A549 (cell line): ENCODE measurements at regions not wholly inside any gene's neighbourhood (a gene's known extent, or its start where the extent isn't known, plus 50 kb on each side); places are given as distances from the start of the nearest gene placed in this dataset.

Experiments
- ATAC-seq, 2 experiments: fragments of 200-7000 bp in 1 of 2; fragments of >200 bp in 1 of 2; cut with Nextera tagmentation in 1 of 2; cut with Tn5 transposase in 1 of 2; 3 replicates each; pipeline versions ENCODE4 v1.8.0 to v1.9.1; 2018 to 2020; ENCODE audit warnings: mild to moderate bottlenecking in 1 of 2, moderate library complexity in 1 of 2
- CTCF ChIA-PET: fragments of 300-600 bp; sonication (Branson Sonifier 250); formaldehyde crosslinking; extraction: SDS; loops from one replicate; lab custom pipeline; 2021; ENCODE audit warnings: antibody characterized with exemption, inconsistent platforms; lab: Yijun Ruan, JAX
- POLR2A ChIA-PET: fragments of 350-600 bp; formaldehyde crosslinking; extraction: SDS; loops from one replicate; lab custom pipeline; 2021; ENCODE audit warnings: antibody characterized with exemption, inconsistent platforms; lab: Yijun Ruan, JAX
- DNase-seq, 2 experiments: peaks; one replicate each; pipeline versions ENCODE4 v3.0.0 to v3.0.0-alpha.2; 2011 to 2016; ENCODE audit warnings: low read depth in 1 of 2, low spot score in 1 of 2
- FAIRE-seq: peaks from 2 replicates; lab custom pipeline; 2011; peaks lifted over from hg19 to GRCh38; lab: Jason Lieb, UNC
- H3K27ac ChIP-seq, 2 experiments: fragments of >200 bp; sonication (Bioruptor Twin); formaldehyde crosslinking; 3 replicates each; pipeline ENCODE4 v1.5.1; 2016 to 2017
- H3K4me1 ChIP-seq: fragments of >200 bp; sonication (Bioruptor Twin); formaldehyde crosslinking; 3 replicates; pipeline ENCODE4 v1.6.1; 2016
- H3K4me2 ChIP-seq: fragments of >200 bp; sonication (Bioruptor Twin); formaldehyde crosslinking; 3 replicates; pipeline ENCODE4 v1.6.1; 2016
- H3K4me3 ChIP-seq: fragments of >200 bp; sonication (Bioruptor Twin); formaldehyde crosslinking; 3 replicates; pipeline ENCODE4 v1.5.1; 2016
- H3K9me3 ChIP-seq: fragments of >200 bp; sonication (Bioruptor Twin); formaldehyde crosslinking; 3 replicates; pipeline ENCODE4 v1.6.1; 2016
- BCL3 ChIP-seq: fragments of >200 bp; sonication (Bioruptor Twin); formaldehyde crosslinking; IDR thresholded peaks from 3 replicates; pipeline ENCODE4 v1.6.1; 2016
- CBX8 ChIP-seq: fragments of 200-600 bp; sonication (generic); IDR thresholded peaks from 2 replicates; pipeline ENCODE4 v1.6.1; 2016
- CHD4 ChIP-seq: fragments of 200-600 bp; sonication (generic); IDR thresholded peaks from 2 replicates; pipeline ENCODE4 v1.6.1; 2016; ENCODE audit warnings: antibody characterized with exemption, mild to moderate bottlenecking, borderline replicate concordance
- E2F6 ChIP-seq: IDR thresholded peaks from 2 replicates; pipeline ENCODE4 v1.6.1; 2012; ENCODE audit warnings: low read depth, borderline replicate concordance
- EP300 ChIP-seq, 2 experiments: fragments of >200 bp; sonication (Bioruptor Twin); formaldehyde crosslinking; IDR thresholded peaks; 2 replicates in 1 of 2; 3 replicates in 1 of 2; pipeline ENCODE4 v1.6.1; 2016 to 2017
- ESRRA ChIP-seq: fragments of 150-350 bp; IDR thresholded peaks from 2 replicates; pipeline ENCODE4 v1.6.1; 2014; ENCODE audit warnings: mild to moderate bottlenecking, low read length, borderline replicate concordance
- FOSB ChIP-seq: fragments of 250-450 bp; sonication (Bioruptor Pico); IDR thresholded peaks from 2 replicates; pipeline ENCODE4 v1.5.0; 2020; ENCODE audit warnings: mild to moderate bottlenecking, moderate library complexity
- HEYL ChIP-seq: fragments of 250-450 bp; sonication (Bioruptor Pico); IDR thresholded peaks from 2 replicates; pipeline ENCODE4 v1.8.0; 2021; ENCODE audit warnings: mild to moderate bottlenecking, moderate library complexity
- HOXA7 ChIP-seq: fragments of 250-450 bp; sonication (Bioruptor Pico); IDR thresholded peaks from 2 replicates; pipeline ENCODE4 v1.5.0; 2020; ENCODE audit warnings: mild to moderate bottlenecking, moderate library complexity
- MAFK ChIP-seq: fragments of 450-650 bp; IDR thresholded peaks from 2 replicates; pipeline ENCODE4 v1.6.1; 2014; ENCODE audit not compliant: partially characterized antibody
- MYC ChIP-seq: IDR thresholded peaks from 2 replicates; pipeline ENCODE4 v1.6.1; 2012; ENCODE audit warnings: mild to moderate bottlenecking, inconsistent platforms, low read length, improper control_type of control experiment, borderline replicate concordance
- NR3C1 ChIP-seq: fragments of >200 bp; sonication (Bioruptor Twin); formaldehyde crosslinking; IDR thresholded peaks from 3 replicates; pipeline ENCODE4 v1.6.1; 2017
- PBX3 ChIP-seq: IDR thresholded peaks from 2 replicates; pipeline ENCODE4 v1.6.1; 2012
- PHF8 ChIP-seq: fragments of 200-600 bp; sonication (generic); IDR thresholded peaks from 2 replicates; pipeline ENCODE4 v1.6.1; 2016; ENCODE audit warnings: low read depth, mild to moderate bottlenecking, antibody characterized with exemption, moderate library complexity, borderline replicate concordance
- RARB ChIP-seq: fragments of 250-450 bp; sonication (Bioruptor Pico); IDR thresholded peaks from 2 replicates; pipeline ENCODE4 v1.8.0; 2021; ENCODE audit warnings: mild to moderate bottlenecking, moderate library complexity
- REST ChIP-seq: fragments of 200-600 bp; sonication (generic); IDR thresholded peaks from 2 replicates; pipeline ENCODE4 v1.6.1; 2016; ENCODE audit warnings: antibody characterized with exemption, mild to moderate bottlenecking, moderate library complexity
- RFX5 ChIP-seq: fragments of 450-650 bp; IDR thresholded peaks from 2 replicates; pipeline ENCODE4 v1.7.1; 2014; ENCODE audit warnings: antibody characterized with exemption, mild to moderate bottlenecking, moderate library complexity
- RNF2 ChIP-seq: fragments of 200-600 bp; sonication (generic); IDR thresholded peaks from 2 replicates; pipeline ENCODE4 v1.6.1; 2016; ENCODE audit warnings: low read depth, mild to moderate bottlenecking, antibody characterized with exemption, moderate library complexity, borderline replicate concordance
- SMC3 ChIP-seq: fragments of >200 bp; sonication (Bioruptor Twin); formaldehyde crosslinking; IDR thresholded peaks from 3 replicates; pipeline ENCODE4 v1.6.1; 2018; ENCODE audit warnings: inconsistent platforms
- SREBF2 ChIP-seq: fragments of 450-650 bp; IDR thresholded peaks from 2 replicates; pipeline ENCODE4 v1.6.1; 2014; ENCODE audit warnings: mild to moderate bottlenecking, moderate library complexity
- TFCP2L1 ChIP-seq: fragments of 250-450 bp; sonication (Bioruptor Pico); IDR thresholded peaks from 2 replicates; pipeline ENCODE4 v1.5.0; 2021; ENCODE audit warnings: mild to moderate bottlenecking
- ZNF302 ChIP-seq: fragments of 250-450 bp; sonication (Bioruptor Pico); IDR thresholded peaks from 2 replicates; pipeline ENCODE4 v1.9.0; 2021; ENCODE audit warnings: inconsistent platforms, mild to moderate bottlenecking, moderate library complexity
- WGBS: methylation state at CpG from one replicate; pipeline ENCODE4 v1.1.6; 2017; ENCODE audit errors: missing lambda C conversion rate; 5-methylcytosine and 5-hydroxymethylcytosine counted together

GRCh38 chr6:51283723-51284355, 465.2 kb downstream of the TFAP2B start:
- Histone ChIP-seq H3K27ac (no peak overlapping the region), H3K4me2 (no peak overlapping the region), H3K4me1 (no peaks in the 10 kb centered on the region), H3K9me3 (no peaks in the 10 kb centered on the region), H3K4me3 (no peak overlapping the region)
- 38% methylated on average over 6 of the region's 6 CpGs for WGBS
- TF ChIP-seq EP300 (IDR thresholded peaks at IDR 0.05) (no peak), E2F6 (no peak), MYC (no peak), MAFK (no peak), ZNF302 (CRISPR knock-in tag) (no peak), RNF2 (no peak), PBX3 (no peak), ESRRA (no peak), SMC3 (no peak)
- FAIRE-seq, result no peak
- CTCF ChIA-PET, result interaction anchor here (0.5 kb wide), 1 partner anchor 350 kb away, joined by 4 read pairs; no protein-coding TSS in a partner anchor
- DNase-seq, result no peak
- POLR2A ChIA-PET, result no interaction called here
- ATAC-seq, result no peak

- no peak for ATAC-seq
- FAIRE-seq, result no peak
- Histone ChIP-seq H3K4me1 (no peaks in the 10 kb centered on the region), H3K4me2 (no peak overlapping the region), H3K4me3 (no peak overlapping the region), H3K27ac (no peak overlapping the region), H3K9me3 (no peaks in the 10 kb centered on the region)
- no peak for DNase-seq
- ChIA-PET POLR2A (no interaction called here), CTCF (no interaction called here)
- no peak for TF ChIP-seq EP300 (IDR thresholded peaks at IDR 0.05)
- TF ChIP-seq PHF8, result no peak
- TF ChIP-seq CBX8, result no peak
- no peak for TF ChIP-seq RARB (CRISPR knock-in tag)
- no peak for TF ChIP-seq E2F6
- TF ChIP-seq HEYL (CRISPR knock-in tag), result no peak
- no peak for TF ChIP-seq RFX5
- TF ChIP-seq SREBF2, result no peak
- TF ChIP-seq TFCP2L1 (CRISPR knock-in tag), result no peak
- TF ChIP-seq PBX3, result no peak
- TF ChIP-seq HOXA7 (CRISPR knock-in tag), result no peak
- no peak for TF ChIP-seq FOSB (CRISPR knock-in tag)
- TF ChIP-seq REST, result no peak
- no peak for TF ChIP-seq NR3C1
- TF ChIP-seq CHD4, result no peak
- no peak for TF ChIP-seq BCL3
Observed at GRCh38 chr6:51285876-51286275, 467.2 kb downstream of the TFAP2B start.
